Fibroblast of pulmonary artery (primary cell): ENCODE measurements at regions not wholly inside any gene's neighbourhood (a gene's known extent, or its start where the extent isn't known, plus 50 kb on each side); places are given as distances from the start of the nearest gene placed in this dataset.
A peak's percentile ranks its signal among the peaks of the same experiment; 100 is the strongest.

ENCODE experiments used
- DNase-seq: peaks from one replicate; pipeline ENCODE4 v3.0.0-alpha.2; 2010; ENCODE audit warnings: low read depth
- H3K4me3 ChIP-seq: replicated peaks from 2 replicates; pipeline ENCODE4 v1.5.1; 2011; ENCODE audit warnings: low read depth, mild to moderate bottlenecking, control low read depth, low read length, moderate library complexity
- TF ChIP-seq, protein P1 (sequence below): IDR thresholded peaks from 2 replicates; pipeline ENCODE4 v1.5.1; 2011; ENCODE audit warnings: mild to moderate bottlenecking, control low read depth, low read length, inconsistent platforms; ENCODE audit errors: missing control alignments

DNA sequence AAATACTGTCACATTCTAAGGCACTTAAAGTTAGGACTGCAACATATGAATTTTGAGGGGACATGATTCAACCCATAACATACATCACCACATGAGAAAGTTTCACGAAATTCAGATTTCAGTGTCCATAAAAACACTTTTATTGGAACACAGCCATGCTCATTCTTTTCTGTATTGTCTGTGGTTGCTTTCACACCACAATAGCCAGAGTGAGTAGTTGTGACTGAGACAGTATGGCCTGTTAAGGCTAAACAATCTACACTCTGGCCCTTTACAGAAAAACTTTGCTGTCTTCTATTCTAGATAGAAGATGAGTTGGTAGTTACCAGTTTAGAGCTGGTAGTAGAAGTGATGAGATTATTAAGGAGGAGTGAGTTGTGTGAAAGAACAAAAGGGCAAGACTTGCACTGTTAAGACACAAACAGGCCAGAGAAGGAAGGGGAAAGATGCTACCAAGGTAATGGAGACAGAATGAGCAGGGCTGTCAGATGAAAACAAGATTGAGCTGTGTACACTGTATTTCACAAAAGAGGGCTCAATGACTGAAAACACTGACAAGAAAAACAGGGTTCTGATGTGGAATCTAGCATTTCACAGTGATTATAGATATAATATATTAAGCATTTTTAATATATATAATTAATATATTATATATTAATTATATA is 108.6 kb downstream of the PPP1R3A start:
- peak; percentile 6 for DNase-seq
- H3K4me3 ChIP-seq = no peak overlapping the region
- TF ChIP-seq, protein P1, sequence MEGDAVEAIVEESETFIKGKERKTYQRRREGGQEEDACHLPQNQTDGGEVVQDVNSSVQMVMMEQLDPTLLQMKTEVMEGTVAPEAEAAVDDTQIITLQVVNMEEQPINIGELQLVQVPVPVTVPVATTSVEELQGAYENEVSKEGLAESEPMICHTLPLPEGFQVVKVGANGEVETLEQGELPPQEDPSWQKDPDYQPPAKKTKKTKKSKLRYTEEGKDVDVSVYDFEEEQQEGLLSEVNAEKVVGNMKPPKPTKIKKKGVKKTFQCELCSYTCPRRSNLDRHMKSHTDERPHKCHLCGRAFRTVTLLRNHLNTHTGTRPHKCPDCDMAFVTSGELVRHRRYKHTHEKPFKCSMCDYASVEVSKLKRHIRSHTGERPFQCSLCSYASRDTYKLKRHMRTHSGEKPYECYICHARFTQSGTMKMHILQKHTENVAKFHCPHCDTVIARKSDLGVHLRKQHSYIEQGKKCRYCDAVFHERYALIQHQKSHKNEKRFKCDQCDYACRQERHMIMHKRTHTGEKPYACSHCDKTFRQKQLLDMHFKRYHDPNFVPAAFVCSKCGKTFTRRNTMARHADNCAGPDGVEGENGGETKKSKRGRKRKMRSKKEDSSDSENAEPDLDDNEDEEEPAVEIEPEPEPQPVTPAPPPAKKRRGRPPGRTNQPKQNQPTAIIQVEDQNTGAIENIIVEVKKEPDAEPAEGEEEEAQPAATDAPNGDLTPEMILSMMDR = no peak

DNA sequence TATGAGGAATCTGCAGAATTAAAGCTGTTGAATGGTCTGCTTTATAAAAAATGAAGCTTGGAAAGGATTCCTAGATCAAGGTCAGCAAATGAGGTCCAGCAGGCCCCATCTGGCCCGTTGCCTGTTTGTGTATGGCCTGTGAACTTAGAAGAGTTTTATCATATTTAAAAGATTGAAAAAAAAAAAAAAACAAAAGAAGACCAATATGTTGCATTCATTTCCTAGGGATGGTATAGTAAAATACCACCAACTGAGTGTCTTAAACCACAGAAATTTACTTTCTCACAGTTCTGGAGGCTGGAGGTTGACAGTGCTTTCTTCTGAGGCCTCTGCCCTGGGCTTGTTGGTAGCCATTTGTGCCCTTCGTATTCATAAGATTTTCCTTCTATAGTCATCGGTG is 109.2 kb downstream of the PPP1R3A start:
- peak; percentile 4 for DNase-seq
- no peak overlapping the region for H3K4me3 ChIP-seq
- TF ChIP-seq, protein P1 = no peak

DNA sequence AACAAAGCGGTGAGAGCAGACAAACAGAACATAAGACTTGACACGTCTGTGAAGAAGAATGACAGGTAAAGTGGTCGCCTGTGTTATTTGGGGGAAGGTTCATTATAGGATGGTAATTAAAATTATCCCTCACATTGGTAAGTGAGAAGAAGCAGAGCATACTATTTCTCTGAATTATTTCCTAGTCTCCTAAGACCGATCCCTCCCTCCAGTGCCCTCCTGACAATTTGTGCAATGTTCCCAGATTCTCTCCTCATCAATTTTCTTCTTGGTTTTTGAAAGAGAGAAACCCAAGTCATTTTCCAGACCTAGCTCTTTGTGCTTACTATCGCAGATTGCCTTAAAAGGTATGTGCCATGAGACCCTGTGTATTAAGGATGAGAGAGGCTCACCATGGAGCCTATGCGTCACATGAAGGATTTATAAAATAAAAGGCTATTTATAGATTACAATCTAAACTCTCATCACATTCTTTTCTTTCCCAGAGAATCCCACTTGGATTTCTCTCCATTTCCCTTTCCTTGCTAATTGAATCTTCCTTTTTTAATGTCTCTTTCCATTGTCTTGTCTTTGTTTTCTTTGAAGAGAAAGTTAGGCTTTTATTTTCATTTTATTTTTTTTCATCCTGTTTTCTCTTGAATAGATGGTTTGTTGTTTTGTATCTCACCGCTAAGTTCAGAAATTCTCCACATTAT is 112.0 kb downstream of the PPP1R3A start:
- no peak overlapping the region for H3K4me3 ChIP-seq
- DNase-seq = no peak
- TF ChIP-seq, protein P1 = no peak

DNA sequence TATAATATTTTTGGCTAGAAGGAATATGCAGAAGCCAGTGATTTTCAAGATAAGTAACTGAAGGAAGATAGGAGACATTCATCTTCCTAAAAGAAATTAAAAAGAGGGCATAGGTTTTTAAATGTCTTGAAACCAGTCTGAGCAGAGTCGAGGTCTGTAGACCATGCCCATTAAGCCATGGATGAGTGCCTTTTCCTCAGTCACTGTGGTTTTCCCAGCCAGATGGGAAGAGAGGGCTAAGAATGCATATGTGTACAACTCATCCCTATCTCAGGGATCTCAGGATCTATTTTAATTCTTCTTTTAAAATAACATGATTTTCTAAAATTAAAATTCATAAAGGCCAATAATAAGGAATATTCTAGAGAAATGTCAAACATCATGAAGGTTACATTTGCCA is 112.8 kb downstream of the PPP1R3A start:
- no peak for DNase-seq
- H3K4me3 ChIP-seq = no peak overlapping the region
- TF ChIP-seq, protein P1 = no peak

DNA sequence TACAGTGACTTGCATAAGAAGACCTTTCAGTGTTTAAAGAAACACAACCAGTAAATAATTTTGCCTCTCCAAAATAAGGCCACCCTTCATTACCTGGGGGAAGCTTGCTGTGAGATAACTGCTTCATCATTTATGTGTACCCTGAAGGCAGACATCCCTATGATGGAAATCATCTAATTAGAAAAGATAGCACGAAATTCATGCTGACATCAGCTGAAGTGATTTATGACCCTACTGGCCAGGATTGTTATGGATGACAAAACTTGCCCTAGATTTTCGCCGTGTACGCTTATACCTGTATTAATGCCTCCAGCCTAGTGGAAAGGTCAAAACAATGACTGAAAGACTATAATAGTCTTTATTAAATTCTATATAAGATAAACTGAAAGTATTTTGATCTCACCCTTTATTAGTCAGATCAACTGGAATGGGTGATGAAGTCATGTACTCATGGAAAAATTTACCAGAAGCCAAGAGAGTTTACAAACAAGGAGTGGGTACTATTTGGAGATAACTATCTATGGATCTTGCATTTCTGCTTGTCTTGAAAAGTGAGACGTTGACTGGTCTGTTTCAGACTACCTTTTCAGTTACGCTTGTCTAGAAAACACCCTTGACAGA is 114.2 kb downstream of the PPP1R3A start:
- no peak for DNase-seq
- TF ChIP-seq, protein P1 = no peak
- H3K4me3 ChIP-seq = no peak overlapping the region

DNA sequence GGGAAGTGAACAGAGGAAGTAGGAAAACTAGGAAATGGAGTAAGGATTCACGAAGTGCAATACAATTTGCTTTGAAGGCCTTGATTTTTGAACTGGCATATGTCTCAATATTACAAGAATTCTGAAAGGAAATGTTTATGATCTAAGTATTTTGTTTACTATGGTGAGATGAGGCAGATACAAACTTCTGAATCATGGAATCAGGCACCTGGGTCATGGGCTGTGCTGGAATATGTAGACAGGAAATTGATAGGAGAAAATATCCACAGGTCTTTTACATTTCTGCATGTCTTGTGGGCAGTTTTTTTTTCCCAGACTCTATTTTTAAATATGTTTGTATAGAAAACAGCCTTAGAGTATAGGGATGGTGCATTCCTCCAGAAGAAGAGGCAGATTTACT is 117.1 kb downstream of the PPP1R3A start:
- TF ChIP-seq, protein P1 = no peak
- H3K4me3 ChIP-seq = no peak overlapping the region
- no peak for DNase-seq
